Suprapubic skin (tissue), 3 donors: ENCODE measurements at regions not wholly inside any gene's neighbourhood (a gene's known extent, or its start where the extent isn't known, plus 50 kb on each side); places are given as distances from the start of the nearest gene placed in this dataset.

Source experiments
- POLR2AphosphoS5 ChIP-seq, 3 donors: sonication (generic); formaldehyde crosslinking; IDR thresholded peaks; one replicate each; pipeline ENCODE4 v1.6.1; 2017; ENCODE audit warnings: antibody characterized with exemption in 3 of 3
- TF ChIP-seq, protein P1 (sequence below), 2 donors: fragments of 200-600 bp in 1 of 2; fragments of 450-650 bp in 1 of 2; sonication (generic) in 1 of 2; IDR thresholded peaks; one replicate each; pipeline ENCODE4 v1.5.1; 2016 to 2019; ENCODE audit warnings: antibody characterized with exemption in 2 of 2, mild to moderate bottlenecking in 1 of 2, moderate library complexity in 1 of 2

DNA sequence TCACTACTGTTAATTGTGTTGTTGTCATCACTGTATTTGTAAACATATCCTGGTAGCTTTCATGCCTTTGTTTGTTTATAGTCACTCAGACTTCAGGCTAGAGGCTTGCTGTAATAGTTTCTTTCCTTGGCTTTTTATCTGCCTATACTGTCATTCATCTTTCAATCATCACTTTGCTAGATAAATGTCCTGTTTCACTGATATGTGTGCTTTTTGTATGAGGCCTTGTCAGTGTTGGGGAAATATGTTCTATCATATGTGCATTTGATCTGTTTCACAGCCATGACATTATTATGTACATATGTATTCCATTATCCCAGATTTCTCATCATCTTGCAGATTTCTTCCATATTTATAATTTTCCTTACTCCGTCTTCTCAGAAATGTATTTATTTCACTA lies 558.9 kb upstream of the LRFN5 start:
- TF ChIP-seq, protein P1, sequence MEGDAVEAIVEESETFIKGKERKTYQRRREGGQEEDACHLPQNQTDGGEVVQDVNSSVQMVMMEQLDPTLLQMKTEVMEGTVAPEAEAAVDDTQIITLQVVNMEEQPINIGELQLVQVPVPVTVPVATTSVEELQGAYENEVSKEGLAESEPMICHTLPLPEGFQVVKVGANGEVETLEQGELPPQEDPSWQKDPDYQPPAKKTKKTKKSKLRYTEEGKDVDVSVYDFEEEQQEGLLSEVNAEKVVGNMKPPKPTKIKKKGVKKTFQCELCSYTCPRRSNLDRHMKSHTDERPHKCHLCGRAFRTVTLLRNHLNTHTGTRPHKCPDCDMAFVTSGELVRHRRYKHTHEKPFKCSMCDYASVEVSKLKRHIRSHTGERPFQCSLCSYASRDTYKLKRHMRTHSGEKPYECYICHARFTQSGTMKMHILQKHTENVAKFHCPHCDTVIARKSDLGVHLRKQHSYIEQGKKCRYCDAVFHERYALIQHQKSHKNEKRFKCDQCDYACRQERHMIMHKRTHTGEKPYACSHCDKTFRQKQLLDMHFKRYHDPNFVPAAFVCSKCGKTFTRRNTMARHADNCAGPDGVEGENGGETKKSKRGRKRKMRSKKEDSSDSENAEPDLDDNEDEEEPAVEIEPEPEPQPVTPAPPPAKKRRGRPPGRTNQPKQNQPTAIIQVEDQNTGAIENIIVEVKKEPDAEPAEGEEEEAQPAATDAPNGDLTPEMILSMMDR (IDR thresholded peaks at IDR 0.05) = no peak
- no peak for TF ChIP-seq POLR2AphosphoS5 (IDR thresholded peaks at IDR 0.05)
